Ovary (tissue), 3 donors: ENCODE measurements at regions not wholly inside any gene's neighbourhood (a gene's known extent, or its start where the extent isn't known, plus 50 kb on each side); places are given as distances from the start of the nearest gene placed in this dataset.

Experiments
- POLR2A ChIP-seq: fragments of 450-650 bp; IDR thresholded peaks from one replicate; pipeline ENCODE4 v1.6.1; 2017; ENCODE audit warnings: antibody characterized with exemption, mild to moderate bottlenecking, moderate library complexity
- TF ChIP-seq, protein P1 (sequence below), 3 donors: fragments of 450-650 bp in 2 of 3; fragments of 200-600 bp in 1 of 3; IDR thresholded peaks; one replicate each; pipeline versions ENCODE4 v1.5.1 to v1.8.0; 2016 to 2022; ENCODE audit warnings: antibody characterized with exemption in 3 of 3, mild to moderate bottlenecking in 1 of 3
- donor health status: DM: no; HTN: no; CAD: no.

DNA sequence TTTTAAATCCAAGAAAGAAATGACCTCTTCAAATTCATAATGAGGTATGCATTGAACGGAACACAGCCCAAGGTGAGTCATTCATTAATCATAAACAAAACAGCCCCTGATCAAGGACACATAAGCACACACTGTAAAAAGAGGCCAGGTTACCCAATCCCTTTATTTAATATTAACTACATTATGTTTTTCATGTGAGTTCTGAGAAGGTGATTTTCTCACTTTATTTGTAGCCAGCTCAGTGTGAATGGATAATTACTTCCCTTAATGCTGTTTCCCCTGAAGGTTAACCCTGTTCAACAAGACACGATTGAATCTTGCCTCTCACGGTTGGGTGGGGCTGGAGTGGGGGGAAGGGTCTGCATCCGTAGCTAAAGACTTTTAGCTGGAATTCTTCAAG is 257.3 kb upstream of the SALL1 start:
- TF ChIP-seq, protein P1, sequence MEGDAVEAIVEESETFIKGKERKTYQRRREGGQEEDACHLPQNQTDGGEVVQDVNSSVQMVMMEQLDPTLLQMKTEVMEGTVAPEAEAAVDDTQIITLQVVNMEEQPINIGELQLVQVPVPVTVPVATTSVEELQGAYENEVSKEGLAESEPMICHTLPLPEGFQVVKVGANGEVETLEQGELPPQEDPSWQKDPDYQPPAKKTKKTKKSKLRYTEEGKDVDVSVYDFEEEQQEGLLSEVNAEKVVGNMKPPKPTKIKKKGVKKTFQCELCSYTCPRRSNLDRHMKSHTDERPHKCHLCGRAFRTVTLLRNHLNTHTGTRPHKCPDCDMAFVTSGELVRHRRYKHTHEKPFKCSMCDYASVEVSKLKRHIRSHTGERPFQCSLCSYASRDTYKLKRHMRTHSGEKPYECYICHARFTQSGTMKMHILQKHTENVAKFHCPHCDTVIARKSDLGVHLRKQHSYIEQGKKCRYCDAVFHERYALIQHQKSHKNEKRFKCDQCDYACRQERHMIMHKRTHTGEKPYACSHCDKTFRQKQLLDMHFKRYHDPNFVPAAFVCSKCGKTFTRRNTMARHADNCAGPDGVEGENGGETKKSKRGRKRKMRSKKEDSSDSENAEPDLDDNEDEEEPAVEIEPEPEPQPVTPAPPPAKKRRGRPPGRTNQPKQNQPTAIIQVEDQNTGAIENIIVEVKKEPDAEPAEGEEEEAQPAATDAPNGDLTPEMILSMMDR (IDR thresholded peaks at IDR 0.05), result no peak
- TF ChIP-seq POLR2A, result no peak
